Aorta (tissue), 5 donors: ENCODE measurements at regions not wholly inside any gene's neighbourhood (a gene's known extent, or its start where the extent isn't known, plus 50 kb on each side); places are given as distances from the start of the nearest gene placed in this dataset.

Source experiments
- ATAC-seq: fragments of 200-7000 bp; cut with Tn5 transposase; one replicate; pipeline ENCODE4 v1.9.1; 2022; ENCODE audit warnings: moderate library complexity; ENCODE audit not compliant: low FRiP score
- DNase-seq, 2 donors: peaks; one replicate each; pipeline ENCODE4 v3.0.0-alpha.2; 2020
- H3K27ac ChIP-seq, 2 donors: one replicate each; pipeline ENCODE4 v1.5.1; 2013; ENCODE audit warnings: low read length in 2 of 2, mild to moderate bottlenecking in 2 of 2, moderate library complexity in 2 of 2, control low read depth in 1 of 2, inconsistent platforms in 1 of 2, low read depth in 1 of 2
- H3K27me3 ChIP-seq, 2 donors: one replicate each; pipeline ENCODE4 v1.6.1; 2013; ENCODE audit warnings: control low read depth in 1 of 2, low read length in 1 of 2, mild to moderate bottlenecking in 1 of 2, moderate library complexity in 1 of 2; ENCODE audit not compliant: insufficient read depth in 2 of 2, control insufficient read depth in 1 of 2
- H3K36me3 ChIP-seq, 2 donors: one replicate each; pipeline ENCODE4 v1.6.1; 2013; ENCODE audit warnings: control low read depth in 1 of 2, low read length in 1 of 2, mild to moderate bottlenecking in 1 of 2; ENCODE audit not compliant: insufficient read depth in 2 of 2, control insufficient read depth in 1 of 2
- H3K4me1 ChIP-seq, 2 donors: one replicate each; pipeline ENCODE4 v1.6.1; 2013; ENCODE audit warnings: low read length in 2 of 2, control low read depth in 1 of 2, mild to moderate bottlenecking in 1 of 2, moderate library complexity in 1 of 2; ENCODE audit not compliant: insufficient read depth in 2 of 2, control insufficient read depth in 1 of 2
- H3K4me3 ChIP-seq, 2 donors: one replicate each; pipeline ENCODE4 v1.5.1; 2013; ENCODE audit warnings: low read length in 2 of 2, control low read depth in 1 of 2, mild to moderate bottlenecking in 1 of 2
- H3K9me3 ChIP-seq: one replicate; pipeline ENCODE4 v1.6.1; 2013; ENCODE audit warnings: mild to moderate bottlenecking, low read length; ENCODE audit not compliant: control insufficient read depth
- WGBS, 2 donors: extraction: QIAGEN DNeasy Blood & Tissue Kit; methylation state at CpG; one replicate each; pipeline ENCODE4 v1.1.7; 2013; 5-methylcytosine and 5-hydroxymethylcytosine counted together
- intact Hi-C, 2 donors: fragments of 100-400 bp; cut with DNase I; formaldehyde crosslinking; loops; one replicate each; pipeline versions ENCODE4 v1.14.2 to v1.15.0; 2022
- donor health status: healthy with polysubstance abuse.
- donor health status: Bipolar disorder and iron deficiency.
- donor health status: DM: no; HTN: no; CAD: no.
- donor health status: DM: no; HTN: no; CAD: no.
- donor health status: DM: yes; HTN: yes; CAD: no.

DNA sequence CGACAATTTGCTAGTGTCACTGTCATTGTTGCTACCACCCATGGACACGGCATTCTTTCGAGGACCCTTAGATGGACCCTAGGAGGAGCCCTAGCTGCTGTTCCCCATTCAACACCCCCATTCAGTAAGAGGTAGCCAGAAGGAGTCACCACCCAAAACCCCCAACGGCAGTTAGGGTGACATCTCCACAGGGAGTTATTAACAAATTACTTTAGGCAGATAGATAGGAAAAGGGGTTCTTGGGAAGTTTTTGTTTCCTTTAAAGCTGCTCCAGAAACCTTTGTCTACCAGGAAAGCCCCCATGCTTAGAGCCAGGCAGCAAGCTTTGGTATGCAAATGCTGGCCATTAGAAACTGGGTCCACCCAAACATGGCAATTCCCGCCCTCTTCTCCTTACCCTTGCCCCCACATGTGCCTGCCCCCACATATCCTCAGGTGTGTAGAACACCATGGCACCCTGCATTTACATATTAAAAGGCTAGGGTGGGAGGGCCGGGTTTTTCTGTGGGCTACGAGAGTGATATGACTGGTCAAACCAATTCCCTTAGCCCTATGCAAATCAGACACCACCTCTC, 190.9 kb downstream of the SLITRK6 start:
- no peak for ATAC-seq
- Histone ChIP-seq H3K27ac (no peak overlapping the region), H3K27me3 (no peaks in the 10 kb centered on the region), H3K4me3 (no peak overlapping the region), H3K36me3 (no peaks in the 10 kb centered on the region), H3K4me1 (no peaks in the 10 kb centered on the region), H3K9me3 (no peaks in the 10 kb centered on the region)
- intact Hi-C loops = no loop called here
- 76 to 79% methylated on average over 7 of the region's 7 CpGs for WGBS, 2 donors
- no peak for DNase-seq

DNA sequence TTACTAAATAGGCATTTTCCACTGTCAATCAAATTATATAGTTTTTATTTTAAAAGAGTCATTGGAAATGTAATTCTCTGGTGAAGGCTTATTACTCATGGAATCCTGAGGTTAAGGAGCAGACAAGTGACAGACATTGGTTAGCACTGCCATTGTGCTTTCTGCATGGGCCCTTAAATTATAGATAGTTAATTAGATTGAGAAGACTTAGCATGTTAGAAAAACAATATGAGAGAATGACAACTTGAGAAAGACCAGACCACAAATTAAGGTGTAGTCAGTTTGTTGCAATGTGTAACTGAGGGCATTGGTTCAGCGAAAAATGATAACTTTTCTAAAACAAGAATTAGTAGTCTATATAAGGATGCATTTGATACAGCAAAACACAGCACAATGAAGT, 195.5 kb downstream of the SLITRK6 start:
- Histone ChIP-seq H3K4me1 (no peaks in the 10 kb centered on the region), H3K9me3 (no peaks in the 10 kb centered on the region), H3K4me3 (no peak overlapping the region), H3K27me3 (no peaks in the 10 kb centered on the region), H3K27ac (no peak overlapping the region), H3K36me3 (no peaks in the 10 kb centered on the region)
- 88 to 93% methylated on average over 1 of the region's 1 CpG for WGBS, 2 donors
- DNase-seq (no peak), ATAC-seq (no peak)
- intact Hi-C loops = no loop called here

- no peak for ATAC-seq
- H3K9me3 ChIP-seq = no peaks in the 10 kb centered on the region
- no peak overlapping the region for H3K27ac ChIP-seq
- H3K4me1 ChIP-seq = no peaks in the 10 kb centered on the region
- H3K4me3 ChIP-seq = no peak overlapping the region
- H3K36me3 ChIP-seq = no peaks in the 10 kb centered on the region
- H3K27me3 ChIP-seq = no peaks in the 10 kb centered on the region
- DNase-seq = no peak
- intact Hi-C loops = no loop called here
- 42 to 53% methylated on average over 2 of the region's 2 CpGs for WGBS, 2 donors
Observed at GRCh38 chr13:85601526-85601925, 197.7 kb downstream of the SLITRK6 start.

- H3K36me3 ChIP-seq = no peaks in the 10 kb centered on the region
- ATAC-seq (no peak), DNase-seq (no peak)
- H3K9me3 ChIP-seq = no peaks in the 10 kb centered on the region
- no peak overlapping the region for H3K4me3 ChIP-seq
- H3K27ac ChIP-seq = no peak overlapping the region
- no peaks in the 10 kb centered on the region for H3K27me3 ChIP-seq
- WGBS, 2 donors = 85 to 90% methylated on average over 4 of the region's 4 CpGs
- H3K4me1 ChIP-seq = no peaks in the 10 kb centered on the region
- intact Hi-C loops = no loop called here
Observed at GRCh38 chr13:85597790-85598500, 201.3 kb downstream of the SLITRK6 start.

DNA sequence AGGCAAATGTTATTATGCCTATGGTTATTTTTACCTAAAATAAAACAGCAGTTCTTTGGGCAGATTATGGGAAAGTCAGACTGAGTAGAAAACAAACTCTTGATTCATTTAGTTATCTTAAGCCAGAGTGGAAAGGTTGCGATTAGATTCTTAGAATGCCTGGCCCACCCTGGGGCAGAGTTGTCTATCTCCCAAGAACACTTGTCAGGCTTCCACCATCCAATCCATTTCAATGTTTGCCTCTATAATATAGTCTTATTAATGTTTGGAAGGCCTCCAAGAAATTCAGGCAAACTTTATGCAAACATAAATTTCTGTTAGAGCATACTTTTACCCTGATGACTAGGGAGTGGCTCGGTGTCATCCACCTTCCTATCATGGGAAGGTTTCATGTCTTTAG, 207.0 kb downstream of the SLITRK6 start:
- Histone ChIP-seq H3K27me3 (no peaks in the 10 kb centered on the region), H3K4me3 (no peak overlapping the region), H3K36me3 (no peaks in the 10 kb centered on the region), H3K27ac (no peak overlapping the region), H3K9me3 (no peaks in the 10 kb centered on the region), H3K4me1 (no peaks in the 10 kb centered on the region)
- DNase-seq = no peak
- intact Hi-C loops = no loop called here
- ATAC-seq = no peak
- 42 to 46% methylated on average over 2 of the region's 2 CpGs for WGBS, 2 donors

- DNase-seq (no peak), ATAC-seq (no peak)
- no peaks in the 10 kb centered on the region for H3K4me1 ChIP-seq
- no peaks in the 10 kb centered on the region for H3K36me3 ChIP-seq
- 72 to 74% methylated on average over 2 of the region's 2 CpGs for WGBS, 2 donors
- intact Hi-C loops = no loop called here
- no peak overlapping the region for H3K27ac ChIP-seq
- H3K27me3 ChIP-seq = no peaks in the 10 kb centered on the region
- H3K4me3 ChIP-seq = no peak overlapping the region
- H3K9me3 ChIP-seq = peaks cover under 1% of the 10 kb centered on the region
Observed at GRCh38 chr13:85590231-85590931, 208.8 kb downstream of the SLITRK6 start.

DNA sequence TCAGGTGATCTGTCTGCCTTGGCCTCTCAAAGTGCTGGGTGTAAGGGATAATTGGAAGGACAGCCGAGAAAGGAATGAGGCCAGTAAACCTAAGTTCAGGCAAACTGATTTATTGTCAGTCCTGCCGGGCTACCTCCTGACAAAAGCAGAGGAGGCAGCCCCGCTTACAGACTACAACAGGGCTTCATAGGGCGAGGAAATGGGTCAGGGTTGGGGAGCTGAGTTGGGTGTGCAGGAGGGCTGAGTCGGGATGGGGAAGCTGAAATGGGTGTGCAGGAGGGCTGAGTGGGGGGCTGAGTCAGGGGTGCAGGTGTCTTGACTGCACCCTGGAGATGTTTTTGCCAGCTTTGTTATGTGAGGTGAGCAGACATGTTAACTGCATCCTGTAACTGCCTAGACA, 210.2 kb downstream of the SLITRK6 start:
- Histone ChIP-seq H3K4me3 (no peak overlapping the region), H3K4me1 (no peaks in the 10 kb centered on the region), H3K27me3 (no peaks in the 10 kb centered on the region), H3K27ac (no peak overlapping the region), H3K36me3 (no peaks in the 10 kb centered on the region), H3K9me3 (peaks cover 1% of the 10 kb centered on the region)
- ATAC-seq = no peak
- 69 to 79% methylated on average over 5 of the region's 5 CpGs for WGBS, 2 donors
- no peak for DNase-seq
- intact Hi-C loops = no loop called here

GRCh38 chr13:85588359-85588758, 210.9 kb downstream of the SLITRK6 start:
- 80 to 84% methylated on average over 3 of the region's 3 CpGs for WGBS, 2 donors
- H3K4me1 ChIP-seq = no peaks in the 10 kb centered on the region
- ATAC-seq = no peak

GRCh38 chr13:85586856-85587255, 212.4 kb downstream of the SLITRK6 start:
- Histone ChIP-seq H3K4me3 (no peak overlapping the region), H3K9me3 (peaks cover 1% of the 10 kb centered on the region), H3K4me1 (no peaks in the 10 kb centered on the region), H3K36me3 (no peaks in the 10 kb centered on the region), H3K27me3 (no peaks in the 10 kb centered on the region), H3K27ac (no peak overlapping the region)
- DNase-seq (no peak), ATAC-seq (no peak)
- intact Hi-C loops = no loop called here

More at GRCh38 chr13:85588359-85588758, 210.9 kb downstream of the SLITRK6 start:
- Histone ChIP-seq H3K27ac (no peak overlapping the region), H3K27me3 (no peaks in the 10 kb centered on the region), H3K9me3 (peaks cover 1% of the 10 kb centered on the region), H3K36me3 (no peaks in the 10 kb centered on the region), H3K4me3 (no peak overlapping the region)
- intact Hi-C loops = no loop called here
- DNase-seq = no peak
